K562 (cell line): ENCODE measurements at regions not wholly inside any gene's neighbourhood (a gene's known extent, or its start where the extent isn't known, plus 50 kb on each side); places are given as distances from the start of the nearest gene placed in this dataset.

Experiments used
- ATAC-seq: fragments of 200-7000 bp; cut with Tn5 transposase; 3 replicates; pipeline ENCODE4 v1.9.1; 2020; ENCODE audit warnings: moderate library complexity
- BruUV-seq: library from RNA; stranded (reverse); fragments of 400-500 nt; replicated peaks from 2 replicates; lab custom pipeline; 2021; lab: Mats Ljungman, UMichigan
- CTCF ChIA-PET: fragments of 300-600 bp; formaldehyde crosslinking; extraction: SDS; loops from one replicate; lab custom pipeline; 2021; ENCODE audit warnings: low intra/inter-chr PET ratio; lab: Yijun Ruan, JAX
- POLR2A ChIA-PET: fragments of 300-600, 350-650 bp; sonication (Branson Sonifier 250); formaldehyde crosslinking; extraction: SDS; loops from one replicate; lab custom pipeline; 2021; ENCODE audit warnings: antibody characterized with exemption, inconsistent platforms; lab: Yijun Ruan, JAX
- DNase-seq, 4 experiments: peaks; one replicate each; pipeline versions ENCODE4 v3.0.0 to v3.0.0-alpha.2; 2011 to 2018; ENCODE audit warnings: low spot score in 3 of 4, mixed read lengths in 3 of 4; ENCODE audit errors: extremely low read depth in 1 of 4
- FAIRE-seq: peaks from 2 replicates; lab custom pipeline; 2011; peaks lifted over from hg19 to GRCh38; lab: Jason Lieb, UNC
- H2AFZ ChIP-seq: 2 replicates; pipeline ENCODE4 v1.6.0; 2011; ENCODE audit warnings: low read depth, low read length, control low read depth, inconsistent platforms
- H3K27ac ChIP-seq: fragments of 200-600 bp; 3 replicates; pipeline ENCODE4 v1.8.0; 2011; ENCODE audit warnings: low read depth, mild to moderate bottlenecking, control low read depth, inconsistent platforms, low read length, moderate library complexity, mixed read lengths; ENCODE audit errors: extremely low read depth
- H3K27me3 ChIP-seq, 2 experiments: fragments of 300-600 bp in 1 of 2; 2 replicates in 1 of 2; 3 replicates in 1 of 2; pipeline versions ENCODE4 v1.6.0 to v1.8.0; 2011; ENCODE audit warnings: inconsistent platforms in 2 of 2, low read length in 2 of 2, mild to moderate bottlenecking in 1 of 2, mixed read lengths in 1 of 2, moderate library complexity in 1 of 2; ENCODE audit not compliant: control insufficient read depth in 2 of 2, insufficient read depth in 2 of 2
- H3K36me3 ChIP-seq: fragments of 300-600 bp; 3 replicates; pipeline ENCODE4 v1.8.0; 2011; ENCODE audit warnings: mild to moderate bottlenecking, low read length, inconsistent platforms; ENCODE audit not compliant: control insufficient read depth, insufficient read depth
- H3K4me1 ChIP-seq, 2 experiments: fragments of 200-600 bp in 1 of 2; replicated peaks in 1 of 2; 2 replicates in 1 of 2; 3 replicates in 1 of 2; pipeline versions ENCODE4 v1.5.1 to v1.8.0; 2011; ENCODE audit warnings: inconsistent platforms in 2 of 2, low read length in 2 of 2, mild to moderate bottlenecking in 1 of 2, mixed read lengths in 1 of 2, moderate library complexity in 1 of 2; ENCODE audit not compliant: control insufficient read depth in 2 of 2, insufficient read depth in 2 of 2
- H3K4me2 ChIP-seq: 2 replicates; pipeline ENCODE4 v1.6.1; 2011; ENCODE audit warnings: low read length, control low read depth, inconsistent platforms, mixed read lengths; ENCODE audit not compliant: insufficient read depth
- H3K4me3 ChIP-seq: fragments of 200-600 bp; sonication (generic), shearing (Covaris generic); 2 replicates; pipeline ENCODE4 v1.5.1; 2016; ENCODE audit warnings: control low read depth, inconsistent platforms
- H3K79me2 ChIP-seq: fragments of 200-600 bp; 3 replicates; pipeline ENCODE4 v1.8.0; 2011; ENCODE audit warnings: low read length, inconsistent platforms; ENCODE audit not compliant: control insufficient read depth, insufficient read depth
- H3K9ac ChIP-seq, 2 experiments: 2 replicates each; pipeline versions ENCODE4 v1.6.0 to v1.6.1; 2011; ENCODE audit warnings: low read depth in 2 of 2, low read length in 2 of 2, control low read depth in 1 of 2, inconsistent platforms in 1 of 2, mild to moderate bottlenecking in 1 of 2, mixed read lengths in 1 of 2; ENCODE audit not compliant: insufficient read depth in 1 of 2
- H3K9me1 ChIP-seq: one replicate; pipeline ENCODE4 v1.6.0; 2011; ENCODE audit warnings: inconsistent platforms, mild to moderate bottlenecking, low read length, moderate library complexity; ENCODE audit not compliant: control insufficient read depth, insufficient read depth
- H3K9me3 ChIP-seq: replicated peaks from 2 replicates; pipeline ENCODE4 v1.5.1; 2011; ENCODE audit warnings: low read depth, low read length, inconsistent platforms; ENCODE audit not compliant: control insufficient read depth, insufficient read depth
- H4K20me1 ChIP-seq: replicated peaks from 2 replicates; pipeline ENCODE4 v1.6.1; 2011; ENCODE audit warnings: low read length, inconsistent platforms, mixed read lengths; ENCODE audit not compliant: control insufficient read depth, insufficient read depth
- CREBBP ChIP-seq: IDR thresholded peaks from one replicate; pipeline ENCODE4 v1.6.1; 2012; ENCODE audit warnings: low read depth, mild to moderate bottlenecking, control low read depth, inconsistent platforms, low read length
- MBD2 ChIP-seq: sonication (generic); IDR thresholded peaks from 2 replicates; pipeline ENCODE4 v1.6.1; 2016; ENCODE audit warnings: low read depth, borderline replicate concordance
- TCF15 ChIP-seq: fragments of 250-450 bp; sonication (Bioruptor Pico); IDR thresholded peaks from 2 replicates; pipeline ENCODE4 v1.8.0; 2022; ENCODE audit warnings: moderate library complexity, mild to moderate bottlenecking, inconsistent platforms
- WHSC1 ChIP-seq: IDR thresholded peaks from one replicate; pipeline ENCODE4 v1.6.1; 2012; ENCODE audit warnings: low read length, control low read depth, inconsistent platforms
- ZBTB7A ChIP-seq: IDR thresholded peaks from 2 replicates; pipeline ENCODE4 v1.6.1; 2011; ENCODE audit warnings: low read depth, mild to moderate bottlenecking, low read length, moderate library complexity, borderline replicate concordance; ENCODE audit not compliant: control insufficient read depth
- WGBS: fragments of 100-300 bp; shearing (Covaris generic); methylation state at CpG from one replicate; pipeline ENCODE4 v1.1.6; 2016; ENCODE audit warnings: low coverage, mixed read lengths; ENCODE audit not compliant: insufficient coverage; ENCODE audit errors: missing lambda C conversion rate; 5-methylcytosine and 5-hydroxymethylcytosine counted together
- in situ Hi-C: fragments of 300-500 bp; cut with MboI; formaldehyde crosslinking; loops from 4 replicates; pipeline ENCODE4 v1.15.0; 2018; ENCODE audit warnings: inconsistent platforms, mixed read lengths
- intact Hi-C: fragments of 100-400 bp; cut with micrococcal nuclease; formaldehyde crosslinking; loops from 2 replicates; pipeline ENCODE4 v1.14.2; 2022

GRCh38 chr5:167466992-167467391 is 824.5 kb upstream of the WWC1 start (continued):
- TF ChIP-seq TCF15: no peak

GRCh38 chr5:167472566-167473108 is 818.8 kb upstream of the WWC1 start:
- ChIA-PET POLR2A (no interaction called here), CTCF (no interaction called here)
- DNase-seq: no peak
- no TSS peak for BruUV-seq
- no peak for FAIRE-seq
- no peak overlapping the region for H3K27ac ChIP-seq
- no peaks in the 10 kb centered on the region for H3K9me3 ChIP-seq
- in situ Hi-C loops (no loop called here), intact Hi-C loops (no loop called here)
- H3K4me3 ChIP-seq: no peak overlapping the region
- WGBS: 3% methylated on average over 5 of the region's 5 CpGs
- H3K9me1 ChIP-seq: no peaks in the 10 kb centered on the region
- no peaks in the 10 kb centered on the region for H3K4me1 ChIP-seq
- H3K79me2 ChIP-seq: no peaks in the 10 kb centered on the region
- no peak for TF ChIP-seq MBD2
- no peak for TF ChIP-seq ZBTB7A
- TF ChIP-seq CREBBP: no peak
- TF ChIP-seq WHSC1: no peak
- no peak overlapping the region for H3K9ac ChIP-seq
- H3K27me3 ChIP-seq: no peaks in the 10 kb centered on the region
- no peak overlapping the region for H2AFZ ChIP-seq
- no peaks in the 10 kb centered on the region for H3K36me3 ChIP-seq
- H3K4me2 ChIP-seq: no peak overlapping the region
- no peak for ATAC-seq
- H4K20me1 ChIP-seq: no peaks in the 10 kb centered on the region
